ENCODE measurements at regions not wholly inside any gene's neighbourhood (a gene's known extent, or its start where the extent isn't known, plus 50 kb on each side); places are given as distances from the start of the nearest gene placed in this dataset.

GRCh38 chr1:102500758-102501157, 504.0 kb upstream of the OLFM3 start:
- TF ChIP-seq FOXM1 (IDR thresholded peaks at IDR 0.05; ENCODE audit: borderline replicate concordance) (no peak), BHLHE40 (IDR thresholded peaks at IDR 0.05; ENCODE audit: borderline replicate concordance) (no peak), SP1 (IDR thresholded peaks at IDR 0.05) (no peak)

Measured in HEK293T (cell line).